Adrenal gland (tissue), 9 donors: ENCODE measurements at regions not wholly inside any gene's neighbourhood (a gene's known extent, or its start where the extent isn't known, plus 50 kb on each side); places are given as distances from the start of the nearest gene placed in this dataset.

Source experiments
- DNase-seq, 7 donors: peaks; one replicate each; pipeline ENCODE4 v3.0.0-alpha.2; 2019 to 2020
- H3K27ac ChIP-seq, 5 donors: fragments of 200-600 bp; sonication (generic) in 4 of 5; 1 replicate in 3 of 5; 2 replicates in 2 of 5; pipeline versions ENCODE4 v1.5.1 to v1.8.0; 2016 to 2020; ENCODE audit warnings: mild to moderate bottlenecking in 1 of 5
- H3K27me3 ChIP-seq: fragments of 200-600 bp; 2 replicates; pipeline ENCODE4 v1.8.0; 2021
- H3K36me3 ChIP-seq, 2 donors: fragments of 200-600 bp; replicated peaks in 1 of 2; 1 replicate in 1 of 2; 2 replicates in 1 of 2; pipeline versions ENCODE4 v1.5.1 to v1.8.0; 2018 to 2022
- H3K4me1 ChIP-seq, 2 donors: fragments of 200-600 bp; replicated peaks in 1 of 2; 1 replicate in 1 of 2; 2 replicates in 1 of 2; pipeline versions ENCODE4 v1.5.1 to v1.8.0; 2018 to 2021
- H3K4me3 ChIP-seq, 4 donors: fragments of 200-600 bp; sonication (generic) in 3 of 4; one replicate each; pipeline ENCODE4 v1.5.1; 2016 to 2018
- H3K9me3 ChIP-seq, 3 donors: fragments of 200-600 bp; sonication (generic) in 1 of 3; replicated peaks in 1 of 3; 1 replicate in 2 of 3; 2 replicates in 1 of 3; pipeline versions ENCODE4 v1.5.1 to v1.8.0; 2016 to 2021
- POLR2A ChIP-seq, 2 donors: fragments of 450-650 bp; IDR thresholded peaks; one replicate each; pipeline ENCODE4 v1.6.1; 2017; ENCODE audit warnings: antibody characterized with exemption in 2 of 2, mild to moderate bottlenecking in 2 of 2, moderate library complexity in 1 of 2
- WGBS, 4 donors: extraction: QIAGEN DNeasy Blood & Tissue Kit in 2 of 4; methylation state at CpG; one replicate each; pipeline versions ENCODE4 v1.1.5 to v1.1.7; 2013 to 2017; 5-methylcytosine and 5-hydroxymethylcytosine counted together
- intact Hi-C, 2 donors: fragments of 100-400 bp; cut with DNase I; formaldehyde crosslinking; loops; one replicate each; pipeline versions ENCODE4 v1.14.1 to v1.15.0; 2022 to 2023
- TF ChIP-seq, protein P1 (sequence below), 6 experiments: fragments of 450-650 bp in 4 of 6; fragments of 200-600 bp in 2 of 6; sonication (generic) in 1 of 6; IDR thresholded peaks; 1 replicate in 5 of 6; 2 replicates in 1 of 6; pipeline versions ENCODE4 v1.5.1 to v1.8.0; 2016 to 2021; ENCODE audit warnings: antibody characterized with exemption in 6 of 6, mild to moderate bottlenecking in 2 of 6, moderate library complexity in 1 of 6
- donor health status: healthy with polysubstance abuse.
- donor health status: Bipolar disorder and iron deficiency.
- donor health status: DM: yes; HTN: yes; CAD: no.
- donor health status: DM: no; HTN: no; CAD: no.
- donor health status: DM: no; HTN: no; CAD: no.

DNA sequence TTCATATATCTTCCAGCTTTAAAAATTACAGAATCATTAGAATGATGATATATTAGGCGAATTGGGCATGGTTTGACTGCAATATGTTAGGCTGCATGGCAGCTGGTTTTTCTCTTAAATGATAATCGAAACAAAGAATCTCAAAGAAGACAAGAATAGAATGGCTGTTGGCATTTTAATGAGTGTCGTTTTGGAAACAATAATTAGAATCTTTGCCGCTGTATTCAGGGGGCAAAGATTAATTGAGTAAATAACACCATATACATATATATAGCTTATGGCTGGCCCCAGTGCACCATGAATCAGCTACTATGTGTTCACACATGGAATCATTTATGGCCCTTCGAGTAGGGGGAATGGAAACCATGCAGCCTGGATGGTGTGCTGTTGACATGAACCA lies 216.2 kb downstream of the RNF144B start:
- WGBS, 4 donors = 57 to 78% (median 60%) methylated on average over 5 of the region's 5 CpGs

DNA sequence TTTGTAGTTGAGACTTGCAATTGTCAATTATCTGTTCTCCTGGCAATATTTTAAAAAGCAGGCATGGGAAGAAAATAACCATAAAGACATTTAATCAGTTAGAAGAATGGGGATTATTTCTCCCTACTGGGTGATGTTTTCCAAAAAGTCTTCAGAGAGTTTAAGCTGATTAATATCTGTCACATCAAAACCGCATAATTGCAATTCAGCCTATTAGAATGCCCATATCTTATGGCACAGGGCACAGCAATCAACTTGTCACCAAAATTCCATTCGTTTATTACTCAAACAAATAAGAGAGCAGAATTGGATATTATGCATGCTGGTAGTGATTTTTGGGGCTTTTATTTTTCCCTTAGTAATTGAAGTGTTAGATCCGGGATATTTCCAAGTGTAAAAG lies 218.7 kb downstream of the RNF144B start:
- H3K27ac ChIP-seq = no peak overlapping the region
- no peak for DNase-seq
- TF ChIP-seq, protein P1, sequence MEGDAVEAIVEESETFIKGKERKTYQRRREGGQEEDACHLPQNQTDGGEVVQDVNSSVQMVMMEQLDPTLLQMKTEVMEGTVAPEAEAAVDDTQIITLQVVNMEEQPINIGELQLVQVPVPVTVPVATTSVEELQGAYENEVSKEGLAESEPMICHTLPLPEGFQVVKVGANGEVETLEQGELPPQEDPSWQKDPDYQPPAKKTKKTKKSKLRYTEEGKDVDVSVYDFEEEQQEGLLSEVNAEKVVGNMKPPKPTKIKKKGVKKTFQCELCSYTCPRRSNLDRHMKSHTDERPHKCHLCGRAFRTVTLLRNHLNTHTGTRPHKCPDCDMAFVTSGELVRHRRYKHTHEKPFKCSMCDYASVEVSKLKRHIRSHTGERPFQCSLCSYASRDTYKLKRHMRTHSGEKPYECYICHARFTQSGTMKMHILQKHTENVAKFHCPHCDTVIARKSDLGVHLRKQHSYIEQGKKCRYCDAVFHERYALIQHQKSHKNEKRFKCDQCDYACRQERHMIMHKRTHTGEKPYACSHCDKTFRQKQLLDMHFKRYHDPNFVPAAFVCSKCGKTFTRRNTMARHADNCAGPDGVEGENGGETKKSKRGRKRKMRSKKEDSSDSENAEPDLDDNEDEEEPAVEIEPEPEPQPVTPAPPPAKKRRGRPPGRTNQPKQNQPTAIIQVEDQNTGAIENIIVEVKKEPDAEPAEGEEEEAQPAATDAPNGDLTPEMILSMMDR (IDR thresholded peaks at IDR 0.05) = no peak
- TF ChIP-seq POLR2A (IDR thresholded peaks at IDR 0.05) = no peak
- H3K4me3 ChIP-seq = no peak overlapping the region
- H3K27me3 ChIP-seq = no peaks in the 10 kb centered on the region
- no peaks in the 10 kb centered on the region for H3K36me3 ChIP-seq
- WGBS, 4 donors = 56 to 64% (median 61%) methylated on average over 3 of the region's 3 CpGs
- intact Hi-C loops = no loop called here
- H3K4me1 ChIP-seq = no peaks in the 10 kb centered on the region
- H3K9me3 ChIP-seq = no peaks in the 10 kb centered on the region

More for the DNA sequence above, 216.2 kb downstream of the RNF144B start:
- Histone ChIP-seq H3K9me3 (no peaks in the 10 kb centered on the region), H3K27ac (no peak overlapping the region), H3K27me3 (no peaks in the 10 kb centered on the region), H3K36me3 (no peaks in the 10 kb centered on the region), H3K4me3 (no peak overlapping the region), H3K4me1 (no peaks in the 10 kb centered on the region)
- TF ChIP-seq POLR2A (IDR thresholded peaks at IDR 0.05) = no peak
- TF ChIP-seq, protein P1 (IDR thresholded peaks at IDR 0.05) = no peak
- intact Hi-C loops = no loop called here
- no peak for DNase-seq

DNA sequence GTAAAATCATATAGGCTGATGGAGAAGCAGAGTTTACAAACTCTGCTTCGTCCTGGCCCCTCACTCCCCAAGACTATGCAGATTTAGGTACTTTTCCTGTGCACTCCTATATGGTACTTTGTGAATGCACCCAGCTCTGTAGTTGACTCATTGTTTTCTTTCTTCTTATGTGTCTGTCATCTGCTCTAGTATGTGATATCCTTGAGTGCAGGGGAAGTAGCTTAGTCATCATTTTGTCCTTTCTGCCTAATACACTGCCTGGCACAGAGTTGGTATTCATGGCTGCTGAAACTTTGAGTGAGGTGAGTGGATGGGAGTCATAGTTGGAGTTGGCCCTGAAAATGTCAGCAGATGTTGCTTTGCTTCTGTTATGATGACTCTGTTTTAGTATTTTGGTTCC lies 222.6 kb downstream of the RNF144B start:
- Histone ChIP-seq H3K27me3 (no peaks in the 10 kb centered on the region), H3K4me3 (no peak overlapping the region)
- intact Hi-C loops = no loop called here

DNA sequence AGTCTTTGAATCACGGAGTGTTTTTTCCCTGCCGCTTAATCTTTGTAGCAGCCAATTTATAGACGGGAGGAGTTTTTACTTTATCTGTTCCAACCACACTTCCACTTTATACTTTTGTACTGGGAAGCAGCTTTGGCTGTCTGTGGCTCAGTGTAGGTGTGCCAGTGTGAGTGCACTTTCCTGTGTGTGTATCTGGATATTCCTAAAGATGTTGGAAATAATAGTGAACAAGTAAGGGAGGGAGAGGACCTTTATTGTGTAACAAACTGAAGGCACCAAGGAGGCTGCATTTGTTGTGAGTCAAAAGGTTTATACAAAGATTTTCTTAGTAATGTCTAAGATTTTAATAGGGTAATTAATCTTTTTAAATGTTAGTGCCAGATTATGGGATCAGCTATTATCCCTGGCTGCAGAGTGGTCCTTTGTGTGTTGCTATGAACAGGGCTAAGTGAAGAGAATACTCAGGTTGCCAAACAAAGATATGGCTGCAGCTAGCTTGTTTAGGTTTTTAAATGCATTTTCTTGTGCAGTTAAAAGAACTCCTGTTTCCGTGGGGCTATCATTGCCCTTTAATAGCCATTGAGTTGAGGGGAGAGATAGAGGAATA lies 226.3 kb downstream of the RNF144B start:
- Histone ChIP-seq H3K36me3 (no peaks in the 10 kb centered on the region), H3K4me3 (no peak overlapping the region), H3K27me3 (no peaks in the 10 kb centered on the region), H3K9me3 (no peaks in the 10 kb centered on the region), H3K4me1 (no peaks in the 10 kb centered on the region), H3K27ac (no peak overlapping the region)
- intact Hi-C loops = no loop called here
- TF ChIP-seq, protein P1 (IDR thresholded peaks at IDR 0.05) = no peak
- no peak for TF ChIP-seq POLR2A (IDR thresholded peaks at IDR 0.05)
- WGBS, 4 donors = 44 to 54% (median 50%) methylated on average over 4 of the region's 4 CpGs
- no peak for DNase-seq

More for the DNA sequence above, 222.6 kb downstream of the RNF144B start:
- 25 to 63% (median 39%) methylated on average over 1 of the region's 1 CpG for WGBS, 4 donors
- H3K27ac ChIP-seq = no peak overlapping the region
- DNase-seq = no peak
- H3K36me3 ChIP-seq = no peaks in the 10 kb centered on the region
- no peaks in the 10 kb centered on the region for H3K9me3 ChIP-seq
- no peaks in the 10 kb centered on the region for H3K4me1 ChIP-seq
- TF ChIP-seq POLR2A (IDR thresholded peaks at IDR 0.05) = no peak
- TF ChIP-seq, protein P1 (IDR thresholded peaks at IDR 0.05) = no peak
